RWPE2 (cell line): ENCODE measurements at regions not wholly inside any gene's neighbourhood (a gene's known extent, or its start where the extent isn't known, plus 50 kb on each side); places are given as distances from the start of the nearest gene placed in this dataset.
"Not testable (repeated sequence)": the region's sequence is repeated elsewhere in the genome, so short reads cannot be mapped to it uniquely, and the experiment has no call there.

ENCODE experiments used
- ATAC-seq: fragments of 200-7000 bp; cut with Tn5 transposase; 3 replicates; pipeline ENCODE4 v1.9.1; 2021; ENCODE audit warnings: low read depth
- DNase-seq: peaks from one replicate; pipeline ENCODE4 v3.0.0-alpha.2; 2020; ENCODE audit warnings: low spot score
- H3K27ac ChIP-seq: fragments of 450-650 bp; 2 replicates; pipeline ENCODE4 v1.5.1; 2017; ENCODE audit warnings: mild to moderate bottlenecking; ENCODE audit not compliant: poor library complexity, severe bottlenecking
- H3K27me3 ChIP-seq: fragments of 250-450 bp; sonication (Bioruptor Pico); 2 replicates; pipeline ENCODE4 v1.5.1; 2021; ENCODE audit warnings: mild to moderate bottlenecking, moderate library complexity; ENCODE audit not compliant: insufficient read depth, poor library complexity, severe bottlenecking
- H3K36me3 ChIP-seq: fragments of 250-450 bp; sonication (Bioruptor Pico); 2 replicates; pipeline ENCODE4 v1.5.1; 2020; ENCODE audit warnings: low read depth, mild to moderate bottlenecking, moderate library complexity
- H3K4me1 ChIP-seq: fragments of 250-450 bp; sonication (Bioruptor Pico); 2 replicates; pipeline ENCODE4 v1.5.1; 2021; ENCODE audit warnings: mild to moderate bottlenecking, moderate library complexity; ENCODE audit not compliant: insufficient read depth, poor library complexity, severe bottlenecking
- H3K4me3 ChIP-seq: fragments of 250-450 bp; sonication (Bioruptor Pico); 2 replicates; pipeline ENCODE4 v1.5.1; 2021; ENCODE audit warnings: mild to moderate bottlenecking, moderate library complexity; ENCODE audit not compliant: severe bottlenecking
- H3K9me3 ChIP-seq: fragments of 250-450 bp; sonication (Bioruptor Pico); 2 replicates; pipeline ENCODE4 v1.5.1; 2021; ENCODE audit warnings: mild to moderate bottlenecking, moderate library complexity; ENCODE audit not compliant: severe bottlenecking
- CTCF ChIP-seq: fragments of 450-650 bp; IDR thresholded peaks from one replicate; pipeline ENCODE4 v1.5.1; 2017; ENCODE audit warnings: mild to moderate bottlenecking, moderate library complexity; ENCODE audit not compliant: poor library complexity, severe bottlenecking

DNA sequence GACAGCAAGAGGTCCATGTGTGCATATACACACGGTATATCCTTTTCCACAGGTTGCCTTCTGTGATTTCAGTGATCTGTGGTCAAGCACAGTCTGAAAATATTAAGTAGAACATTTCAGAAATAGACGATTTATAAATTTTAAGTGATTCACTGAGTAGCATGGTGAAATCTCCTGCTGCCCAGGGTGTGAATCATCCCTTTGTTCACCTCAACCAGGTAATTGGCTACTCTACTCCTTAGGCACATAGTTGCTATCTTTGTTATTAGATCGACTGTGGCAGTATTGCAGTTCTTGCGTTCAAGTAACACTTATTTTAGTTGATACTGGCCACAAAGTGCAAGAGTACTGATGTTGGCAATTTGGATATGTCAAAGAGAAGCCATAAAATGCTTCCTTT, 1421.7 kb downstream of the GRIK2 start:
- Histone ChIP-seq H3K4me1 (peaks cover 17% of the 10 kb centered on the region), H3K4me3 (no peak overlapping the region), H3K36me3 (no peaks in the 10 kb centered on the region), H3K27me3 (no peaks in the 10 kb centered on the region), H3K27ac (no peak overlapping the region), H3K9me3 (no peaks in the 10 kb centered on the region)
- ATAC-seq = peak; percentile 80
- no peak for TF ChIP-seq CTCF
- DNase-seq = no peak

- Histone ChIP-seq H3K4me3 (no peak overlapping the region), H3K9me3 (no peaks in the 10 kb centered on the region), H3K4me1 (peaks cover 17% of the 10 kb centered on the region), H3K36me3 (no peaks in the 10 kb centered on the region), H3K27ac (no peak overlapping the region), H3K27me3 (no peaks in the 10 kb centered on the region)
- ATAC-seq = peak; percentile 44; the same call in 2 of the 3 replicates
- DNase-seq = no peak
- no peak for TF ChIP-seq CTCF
Measured at GRCh38 chr6:102813489-102814275, 1420.2 kb downstream of the GRIK2 start.

- no peaks in the 10 kb centered on the region for H3K27me3 ChIP-seq
- H3K36me3 ChIP-seq = no peaks in the 10 kb centered on the region
- no peaks in the 10 kb centered on the region for H3K9me3 ChIP-seq
- H3K4me3 ChIP-seq = no peak overlapping the region
- no peak for TF ChIP-seq CTCF
- no peak for DNase-seq
- ATAC-seq = peak; percentile 82
- H3K4me1 ChIP-seq = peaks cover 17% of the 10 kb centered on the region
- H3K27ac ChIP-seq = no peak overlapping the region
Measured at GRCh38 chr6:102812242-102812641, 1418.7 kb downstream of the GRIK2 start.

- not testable (repeated sequence) for H3K36me3 ChIP-seq, DNase-seq, ATAC-seq
Measured at GRCh38 chr6:102808944-102809505, 1415.5 kb downstream of the GRIK2 start.

GRCh38 chr6:102799051-102799450, 1405.5 kb downstream of the GRIK2 start:
- ATAC-seq = no peak
- no peak for DNase-seq
- H3K4me3 ChIP-seq = no peak overlapping the region
- no peak for TF ChIP-seq CTCF
- H3K36me3 ChIP-seq = no peaks in the 10 kb centered on the region
- H3K4me1 ChIP-seq = no peaks in the 10 kb centered on the region
- H3K9me3 ChIP-seq = no peaks in the 10 kb centered on the region
- no peak overlapping the region for H3K27ac ChIP-seq
- H3K27me3 ChIP-seq = no peaks in the 10 kb centered on the region

More at GRCh38 chr6:102808944-102809505, 1415.5 kb downstream of the GRIK2 start:
- H3K27me3 ChIP-seq, H3K4me3 ChIP-seq, H3K9me3 ChIP-seq, H3K27ac ChIP-seq: not testable (repeated sequence)
- H3K4me1 ChIP-seq = peaks cover 17% of the 10 kb centered on the region
